ENCODE measurements at regions not wholly inside any gene's neighbourhood (a gene's known extent, or its start where the extent isn't known, plus 50 kb on each side); places are given as distances from the start of the nearest gene placed in this dataset.

GRCh38 chr9:90555351-90556057 is 87.1 kb downstream of the DIRAS2 start:
- DNase-seq, result no peak
- H3K9me3 Mint-ChIP-seq, result no peaks in the 10 kb centered on the region
- no peaks in the 10 kb centered on the region for H3K36me3 Mint-ChIP-seq
- H3K4me1 Mint-ChIP-seq, result no peaks in the 10 kb centered on the region
- peaks cover 2 to 6% (median 3%) of the 10 kb centered on the region in 3 donors for H3K27me3 Mint-ChIP-seq (ENCODE audit: low read depth in 3 of 3)
- H3K27ac Mint-ChIP-seq, result no peak overlapping the region
- no peak overlapping the region for H3K4me3 Mint-ChIP-seq

- no peak for DNase-seq
- Mint-ChIP-seq H3K4me3 (no peak overlapping the region), H3K9me3 (no peaks in the 10 kb centered on the region), H3K27me3 (ENCODE audit: low read depth in 3 of 3) (peaks cover 2 to 6% (median 3%) of the 10 kb centered on the region in 3 donors), H3K36me3 (no peaks in the 10 kb centered on the region), H3K27ac (no peak overlapping the region), H3K4me1 (no peaks in the 10 kb centered on the region)
Measured at GRCh38 chr9:90556897-90557675, 85.5 kb downstream of the DIRAS2 start.

GRCh38 chr9:90559075-90560073 is 83.2 kb downstream of the DIRAS2 start:
- no peaks in the 10 kb centered on the region for H3K36me3 Mint-ChIP-seq
- H3K27ac Mint-ChIP-seq, result no peak overlapping the region
- no peak overlapping the region for H3K4me3 Mint-ChIP-seq
- H3K4me1 Mint-ChIP-seq, result no peaks in the 10 kb centered on the region
- no peaks in the 10 kb centered on the region for H3K9me3 Mint-ChIP-seq
- H3K27me3 Mint-ChIP-seq (ENCODE audit: low read depth in 3 of 3), result peaks cover 2 to 6% (median 3%) of the 10 kb centered on the region in 3 donors
- no peak for DNase-seq
